Keratinocyte (primary cell): ENCODE measurements at regions not wholly inside any gene's neighbourhood (a gene's known extent, or its start where the extent isn't known, plus 50 kb on each side); places are given as distances from the start of the nearest gene placed in this dataset.

Source experiments
- DNase-seq: peaks from one replicate; pipeline ENCODE4 v3.0.0-alpha.2; 2011; ENCODE audit warnings: low read depth, missing footprints, low spot score
- FAIRE-seq: peaks from 2 replicates; lab custom pipeline; 2011; peaks lifted over from hg19 to GRCh38; lab: Jason Lieb, UNC
- H2AFZ ChIP-seq: 2 replicates; pipeline ENCODE4 v1.6.0; 2012; ENCODE audit warnings: low read length, control low read depth, inconsistent platforms; ENCODE audit not compliant: control insufficient read depth
- H3K27ac ChIP-seq: 2 replicates; pipeline ENCODE4 v1.5.1; 2011; ENCODE audit warnings: low read length; ENCODE audit not compliant: control insufficient read depth, insufficient read depth
- H3K27me3 ChIP-seq: 3 replicates; pipeline ENCODE4 v1.6.0; 2011; ENCODE audit warnings: low read length; ENCODE audit not compliant: control insufficient read depth, insufficient read depth; ENCODE audit errors: extremely low read depth
- H3K36me3 ChIP-seq, 2 experiments: 2 replicates in 1 of 2; 3 replicates in 1 of 2; pipeline ENCODE4 v1.5.1; 2011; ENCODE audit warnings: low read length in 2 of 2, mild to moderate bottlenecking in 1 of 2; ENCODE audit not compliant: control insufficient read depth in 2 of 2, insufficient read depth in 2 of 2; ENCODE audit errors: extremely low read depth in 1 of 2
- H3K4me1 ChIP-seq: 3 replicates; pipeline ENCODE4 v1.5.1; 2011; ENCODE audit warnings: low read length; ENCODE audit not compliant: control insufficient read depth, insufficient read depth; ENCODE audit errors: extremely low read depth
- H3K4me2 ChIP-seq: 3 replicates; pipeline ENCODE4 v1.6.0; 2011; ENCODE audit warnings: low read depth, low read length; ENCODE audit not compliant: control insufficient read depth, insufficient read depth; ENCODE audit errors: extremely low read depth
- H3K4me3 ChIP-seq, 3 experiments: fragments of 200-600 bp in 1 of 3; sonication (generic) in 1 of 3; 2 replicates in 2 of 3; 3 replicates in 1 of 3; pipeline ENCODE4 v1.5.1; 2011 to 2016; ENCODE audit warnings: low read length in 3 of 3, mild to moderate bottlenecking in 3 of 3, control low read depth in 2 of 3, inconsistent platforms in 1 of 3, low read depth in 1 of 3, mixed read lengths in 1 of 3, mixed run types in 1 of 3, moderate library complexity in 1 of 3; ENCODE audit not compliant: control insufficient read depth in 2 of 3, insufficient read depth in 2 of 3; ENCODE audit errors: extremely low read depth in 1 of 3
- H3K79me2 ChIP-seq: 2 replicates; pipeline ENCODE4 v1.6.0; 2012; ENCODE audit warnings: low read length; ENCODE audit not compliant: control insufficient read depth, insufficient read depth
- H3K9ac ChIP-seq: 3 replicates; pipeline ENCODE4 v1.6.0; 2011; ENCODE audit warnings: low read length; ENCODE audit not compliant: control insufficient read depth, insufficient read depth; ENCODE audit errors: extremely low read depth
- H3K9me1 ChIP-seq: 3 replicates; pipeline ENCODE4 v1.6.0; 2011; ENCODE audit warnings: low read length; ENCODE audit not compliant: control insufficient read depth, insufficient read depth; ENCODE audit errors: extremely low read depth
- H3K9me3 ChIP-seq: 2 replicates; pipeline ENCODE4 v1.5.1; 2012; ENCODE audit warnings: low read depth, low read length; ENCODE audit not compliant: control insufficient read depth
- H4K20me1 ChIP-seq: 3 replicates; pipeline ENCODE4 v1.6.0; 2011; ENCODE audit warnings: low read length; ENCODE audit not compliant: control insufficient read depth, insufficient read depth; ENCODE audit errors: extremely low read depth
- CTCF ChIP-seq, 3 experiments: IDR thresholded peaks in 1 of 3; conservative IDR thresholded peaks in 1 of 3; optimal IDR thresholded peaks in 1 of 3; 2 replicates in 2 of 3; 3 replicates in 1 of 3; pipeline versions ENCODE3 to v1.5.1; 2011; ENCODE audit warnings: low read length in 3 of 3, mild to moderate bottlenecking in 3 of 3, moderate library complexity in 2 of 3, control low read depth in 1 of 3, inconsistent platforms in 1 of 3; ENCODE audit not compliant: insufficient read depth in 2 of 3; ENCODE audit errors: extremely low read depth in 1 of 3
- EZH2 ChIP-seq: IDR thresholded peaks from one replicate; pipeline ENCODE4 v1.6.1; 2012; ENCODE audit warnings: inconsistent platforms, mild to moderate bottlenecking, low read length, moderate library complexity
- dilution Hi-C: fragments of 300-500 bp; cut with MboI; formaldehyde crosslinking; loops from one replicate; pipeline ENCODE4 v1.7.0; 2020; ENCODE audit warnings: low sequenced_read_pairs; ENCODE audit not compliant: extremely low pct_ligation_motif_present

GRCh38 chr2:220871909-220872308, 700.2 kb downstream of the EPHA4 start:
- no peak for TF ChIP-seq EZH2
- FAIRE-seq (no peak), DNase-seq (no peak)
- dilution Hi-C loops, result no loop called here
- Histone ChIP-seq H3K9me3 (no peaks in the 10 kb centered on the region), H3K4me3 (no peak overlapping the region), H3K27ac (no peak overlapping the region), H3K36me3 (no peaks in the 10 kb centered on the region), H3K4me2 (no peak overlapping the region), H3K9me1 (no peaks in the 10 kb centered on the region), H3K27me3 (no peaks in the 10 kb centered on the region), H4K20me1 (no peaks in the 10 kb centered on the region), H2AFZ (no peak overlapping the region), H3K4me1 (no peaks in the 10 kb centered on the region), H3K79me2 (no peaks in the 10 kb centered on the region), H3K9ac (no peak overlapping the region)

- Histone ChIP-seq H3K27me3 (no peaks in the 10 kb centered on the region), H3K27ac (no peak overlapping the region), H3K36me3 (no peaks in the 10 kb centered on the region), H3K79me2 (no peaks in the 10 kb centered on the region), H4K20me1 (no peaks in the 10 kb centered on the region), H3K9me3 (no peaks in the 10 kb centered on the region), H2AFZ (no peak overlapping the region), H3K4me2 (no peak overlapping the region), H3K9ac (no peak overlapping the region), H3K4me1 (peaks cover 10% of the 10 kb centered on the region), H3K4me3 (no peak overlapping the region), H3K9me1 (no peaks in the 10 kb centered on the region)
- DNase-seq (no peak), FAIRE-seq (no peak)
- dilution Hi-C loops, result no loop called here
- TF ChIP-seq CTCF (optimal IDR thresholded peaks at IDR 0.05 in 1 of 3, IDR thresholded peaks at IDR 0.05 in 1 of 3, conservative IDR thresholded peaks at IDR 0.05 in 1 of 3; ENCODE audit: extremely low read depth in 1 of 3, insufficient read depth in 2 of 3, low read length in 3 of 3), result no peak
- no peak for TF ChIP-seq EZH2
Measured at GRCh38 chr2:220876080-220876824, 695.9 kb downstream of the EPHA4 start.

- H4K20me1 ChIP-seq, result no peaks in the 10 kb centered on the region
- no peaks in the 10 kb centered on the region for H3K9me3 ChIP-seq
- H3K79me2 ChIP-seq, result no peaks in the 10 kb centered on the region
- no peaks in the 10 kb centered on the region for H3K27me3 ChIP-seq
- no peak overlapping the region for H3K9ac ChIP-seq
- FAIRE-seq, result no peak
- no peak overlapping the region for H2AFZ ChIP-seq
- no peaks in the 10 kb centered on the region for H3K36me3 ChIP-seq
- dilution Hi-C loops, result no loop called here
- no peak overlapping the region for H3K4me3 ChIP-seq
- H3K9me1 ChIP-seq, result no peaks in the 10 kb centered on the region
- peaks cover 14% of the 10 kb centered on the region for H3K4me1 ChIP-seq
- no peak overlapping the region for H3K4me2 ChIP-seq
- TF ChIP-seq EZH2, result no peak
- no peak for TF ChIP-seq CTCF (optimal IDR thresholded peaks at IDR 0.05 in 1 of 3, IDR thresholded peaks at IDR 0.05 in 1 of 3, conservative IDR thresholded peaks at IDR 0.05 in 1 of 3; ENCODE audit: extremely low read depth in 1 of 3, insufficient read depth in 2 of 3, low read length in 3 of 3)
- H3K27ac ChIP-seq, result no peak overlapping the region
- no peak for DNase-seq
Measured at GRCh38 chr2:220877491-220877890, 694.6 kb downstream of the EPHA4 start.
